ENCODE measurements at regions not wholly inside any gene's neighbourhood (a gene's known extent, or its start where the extent isn't known, plus 50 kb on each side); places are given as distances from the start of the nearest gene placed in this dataset.

- no peak for TF ChIP-seq POLR2AphosphoS5 (IDR thresholded peaks at IDR 0.05; ENCODE audit: low read depth, low read length)
- TF ChIP-seq POLR2A (IDR thresholded peaks at IDR 0.05; ENCODE audit: low read depth, low read length), result no peak
- TF ChIP-seq TAF1 (IDR thresholded peaks at IDR 0.05; ENCODE audit: low read depth, low read length), result no peak
- no peak for TF ChIP-seq SPI1 (IDR thresholded peaks at IDR 0.05; ENCODE audit: low read depth, low read length)
These were observed 154.2 kb upstream of the GSE1 start for GRCh38 chr16:85458968-85459367.

Measured in GM12891 (cell line).